ENCODE measurements at regions not wholly inside any gene's neighbourhood (a gene's known extent, or its start where the extent isn't known, plus 50 kb on each side); places are given as distances from the start of the nearest gene placed in this dataset.

DNA sequence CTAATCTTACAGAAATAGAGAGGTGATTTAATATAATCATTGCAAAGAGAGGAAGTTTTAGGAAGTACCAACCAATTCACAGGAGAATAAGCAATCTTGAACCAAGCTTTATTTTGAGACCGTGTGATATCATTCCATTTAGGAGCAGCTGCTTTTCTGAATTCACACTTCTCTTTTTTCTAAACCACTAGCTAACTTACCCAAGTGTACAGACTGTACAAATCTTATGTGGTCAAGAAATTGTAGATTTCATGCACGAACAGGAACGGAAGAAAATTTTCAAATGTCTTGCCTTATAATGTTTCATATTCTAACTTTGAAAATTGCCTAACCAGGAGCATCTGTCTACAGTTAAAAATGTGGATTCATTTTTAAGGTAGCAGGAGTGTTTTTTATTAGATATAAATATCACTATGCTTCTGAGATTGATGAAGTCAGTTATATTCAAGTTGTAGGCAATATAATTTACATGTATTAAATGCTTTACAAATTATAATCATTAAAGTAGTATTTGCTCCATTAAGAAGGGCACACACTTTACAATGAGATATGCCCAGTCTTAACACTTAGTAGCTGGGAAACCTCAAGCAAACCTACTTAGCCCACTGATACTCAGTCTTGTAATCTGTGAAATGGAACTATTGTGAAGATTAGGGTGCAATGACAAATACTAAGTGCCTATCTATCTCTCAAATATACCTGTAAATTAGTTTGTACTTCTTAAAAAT lies 86.7 kb upstream of the FOXN2 start:
- TF ChIP-seq, protein P1, sequence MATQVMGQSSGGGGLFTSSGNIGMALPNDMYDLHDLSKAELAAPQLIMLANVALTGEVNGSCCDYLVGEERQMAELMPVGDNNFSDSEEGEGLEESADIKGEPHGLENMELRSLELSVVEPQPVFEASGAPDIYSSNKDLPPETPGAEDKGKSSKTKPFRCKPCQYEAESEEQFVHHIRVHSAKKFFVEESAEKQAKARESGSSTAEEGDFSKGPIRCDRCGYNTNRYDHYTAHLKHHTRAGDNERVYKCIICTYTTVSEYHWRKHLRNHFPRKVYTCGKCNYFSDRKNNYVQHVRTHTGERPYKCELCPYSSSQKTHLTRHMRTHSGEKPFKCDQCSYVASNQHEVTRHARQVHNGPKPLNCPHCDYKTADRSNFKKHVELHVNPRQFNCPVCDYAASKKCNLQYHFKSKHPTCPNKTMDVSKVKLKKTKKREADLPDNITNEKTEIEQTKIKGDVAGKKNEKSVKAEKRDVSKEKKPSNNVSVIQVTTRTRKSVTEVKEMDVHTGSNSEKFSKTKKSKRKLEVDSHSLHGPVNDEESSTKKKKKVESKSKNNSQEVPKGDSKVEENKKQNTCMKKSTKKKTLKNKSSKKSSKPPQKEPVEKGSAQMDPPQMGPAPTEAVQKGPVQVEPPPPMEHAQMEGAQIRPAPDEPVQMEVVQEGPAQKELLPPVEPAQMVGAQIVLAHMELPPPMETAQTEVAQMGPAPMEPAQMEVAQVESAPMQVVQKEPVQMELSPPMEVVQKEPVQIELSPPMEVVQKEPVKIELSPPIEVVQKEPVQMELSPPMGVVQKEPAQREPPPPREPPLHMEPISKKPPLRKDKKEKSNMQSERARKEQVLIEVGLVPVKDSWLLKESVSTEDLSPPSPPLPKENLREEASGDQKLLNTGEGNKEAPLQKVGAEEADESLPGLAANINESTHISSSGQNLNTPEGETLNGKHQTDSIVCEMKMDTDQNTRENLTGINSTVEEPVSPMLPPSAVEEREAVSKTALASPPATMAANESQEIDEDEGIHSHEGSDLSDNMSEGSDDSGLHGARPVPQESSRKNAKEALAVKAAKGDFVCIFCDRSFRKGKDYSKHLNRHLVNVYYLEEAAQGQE (IDR thresholded peaks at IDR 0.05; ENCODE audit: low read depth), result no peak

DNA sequence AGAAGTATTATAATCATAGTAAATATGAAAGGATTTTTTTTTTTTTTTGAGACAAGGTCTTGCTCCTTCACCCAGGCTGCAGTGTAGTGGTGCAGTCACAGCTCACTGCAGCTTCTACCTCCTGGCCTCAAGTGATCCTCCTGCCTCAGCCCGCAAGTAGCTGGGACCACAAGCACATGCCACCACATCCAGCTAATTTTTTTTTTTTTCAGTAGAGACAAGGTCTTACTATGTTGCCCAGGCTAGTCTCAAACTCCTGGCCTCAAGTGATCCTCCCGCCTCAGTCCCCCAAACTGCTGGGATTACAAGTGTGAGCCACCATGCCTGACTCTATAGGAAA lies 86.2 kb upstream of the FOXN2 start:
- TF ChIP-seq ZBTB7A (IDR thresholded peaks at IDR 0.05; ENCODE audit: low read depth) (no peak), TCF12 (IDR thresholded peaks at IDR 0.05; ENCODE audit: low read depth) (no peak), EP300 (IDR thresholded peaks at IDR 0.05; ENCODE audit: borderline replicate concordance) (no peak), CEBPB (IDR thresholded peaks at IDR 0.05) (no peak), FOXM1 (IDR thresholded peaks at IDR 0.05; ENCODE audit: borderline replicate concordance, low read depth) (no peak), CREB1 (IDR thresholded peaks at IDR 0.05; ENCODE audit: low read depth) (no peak), YY1 (IDR thresholded peaks at IDR 0.05; ENCODE audit: low read depth) (no peak), EGR1 (IDR thresholded peaks at IDR 0.05) (no peak), NFIC (IDR thresholded peaks at IDR 0.05) (no peak), MAX (IDR thresholded peaks at IDR 0.05) (no peak), RAD21 (IDR thresholded peaks at IDR 0.05; ENCODE audit: low read depth) (no peak), TAF1 (IDR thresholded peaks at IDR 0.05; ENCODE audit: low read depth) (no peak), TEAD4 (IDR thresholded peaks at IDR 0.05) (no peak)
- TF ChIP-seq, protein P2, sequence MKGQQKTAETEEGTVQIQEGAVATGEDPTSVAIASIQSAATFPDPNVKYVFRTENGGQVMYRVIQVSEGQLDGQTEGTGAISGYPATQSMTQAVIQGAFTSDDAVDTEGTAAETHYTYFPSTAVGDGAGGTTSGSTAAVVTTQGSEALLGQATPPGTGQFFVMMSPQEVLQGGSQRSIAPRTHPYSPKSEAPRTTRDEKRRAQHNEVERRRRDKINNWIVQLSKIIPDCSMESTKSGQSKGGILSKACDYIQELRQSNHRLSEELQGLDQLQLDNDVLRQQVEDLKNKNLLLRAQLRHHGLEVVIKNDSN (IDR thresholded peaks at IDR 0.05), result no peak
- TF ChIP-seq, protein P1 (IDR thresholded peaks at IDR 0.05; ENCODE audit: low read depth), result no peak

DNA sequence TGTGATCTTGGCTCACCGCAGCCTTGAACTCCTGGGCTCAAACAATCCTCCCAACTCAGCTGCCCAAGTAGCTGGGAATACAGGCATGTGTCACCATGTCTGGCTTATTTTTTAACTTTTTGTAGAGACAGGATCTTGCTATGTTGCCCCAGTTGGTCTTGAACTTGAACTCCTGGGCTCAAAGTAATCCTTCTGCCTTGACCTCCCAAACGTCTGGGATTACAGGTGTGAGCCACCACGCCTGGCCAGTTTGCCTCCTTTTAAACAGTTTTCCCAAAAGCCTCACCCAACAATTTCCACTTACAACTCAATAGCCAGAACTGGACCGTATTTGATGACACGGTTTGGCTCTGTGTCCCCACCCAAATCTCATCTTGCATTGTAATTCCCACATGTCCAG lies 85.4 kb upstream of the FOXN2 start:
- TF ChIP-seq TAF1 (IDR thresholded peaks at IDR 0.05; ENCODE audit: low read depth) (no peak), NFIC (IDR thresholded peaks at IDR 0.05) (no peak), RAD21 (IDR thresholded peaks at IDR 0.05; ENCODE audit: low read depth) (no peak), TCF12 (IDR thresholded peaks at IDR 0.05; ENCODE audit: low read depth) (no peak), YY1 (IDR thresholded peaks at IDR 0.05; ENCODE audit: low read depth) (no peak), EP300 (IDR thresholded peaks at IDR 0.05; ENCODE audit: borderline replicate concordance) (no peak), ZBTB7A (IDR thresholded peaks at IDR 0.05; ENCODE audit: low read depth) (no peak), MAX (IDR thresholded peaks at IDR 0.05) (no peak), EGR1 (IDR thresholded peaks at IDR 0.05) (no peak), FOXM1 (IDR thresholded peaks at IDR 0.05; ENCODE audit: borderline replicate concordance, low read depth) (no peak), CEBPB (IDR thresholded peaks at IDR 0.05) (no peak), TEAD4 (IDR thresholded peaks at IDR 0.05) (no peak), CREB1 (IDR thresholded peaks at IDR 0.05; ENCODE audit: low read depth) (no peak)
- TF ChIP-seq, protein P2 (IDR thresholded peaks at IDR 0.05), result no peak
- TF ChIP-seq, protein P1 (IDR thresholded peaks at IDR 0.05; ENCODE audit: low read depth), result no peak

DNA sequence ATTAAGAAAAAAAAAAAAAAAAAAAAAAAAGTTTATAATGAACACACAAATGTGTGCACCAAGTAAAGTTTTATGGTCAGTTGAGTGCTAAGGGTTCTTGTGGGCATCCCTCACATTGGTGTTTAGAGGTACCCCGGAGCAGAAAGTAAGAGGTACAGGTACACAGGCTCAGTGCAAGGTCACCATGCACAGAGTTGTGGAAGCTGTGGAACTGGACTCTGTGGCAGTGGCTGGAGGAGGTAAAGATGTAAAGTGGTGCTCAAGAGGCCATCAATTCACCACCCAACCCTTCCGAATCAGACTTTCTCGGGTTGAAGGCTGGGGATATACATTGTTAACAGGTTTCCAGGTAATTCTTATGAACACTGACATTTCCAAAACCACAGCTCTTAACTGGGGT lies 83.6 kb upstream of the FOXN2 start:
- no peak for TF ChIP-seq MAX (IDR thresholded peaks at IDR 0.05)
- no peak for TF ChIP-seq FOXM1 (IDR thresholded peaks at IDR 0.05; ENCODE audit: borderline replicate concordance, low read depth)
- TF ChIP-seq, protein P2 (IDR thresholded peaks at IDR 0.05), result no peak
- no peak for TF ChIP-seq TCF12 (IDR thresholded peaks at IDR 0.05; ENCODE audit: low read depth)
- TF ChIP-seq EP300 (IDR thresholded peaks at IDR 0.05; ENCODE audit: borderline replicate concordance), result no peak
- no peak for TF ChIP-seq TAF1 (IDR thresholded peaks at IDR 0.05; ENCODE audit: low read depth)
- no peak for TF ChIP-seq CREB1 (IDR thresholded peaks at IDR 0.05; ENCODE audit: low read depth)
- no peak for TF ChIP-seq YY1 (IDR thresholded peaks at IDR 0.05; ENCODE audit: low read depth)
- no peak for TF ChIP-seq EGR1 (IDR thresholded peaks at IDR 0.05)
- TF ChIP-seq, protein P1 (IDR thresholded peaks at IDR 0.05; ENCODE audit: low read depth), result no peak
- TF ChIP-seq ZBTB7A (IDR thresholded peaks at IDR 0.05; ENCODE audit: low read depth), result no peak
